Keratinocyte (primary cell): ENCODE measurements at regions not wholly inside any gene's neighbourhood (a gene's known extent, or its start where the extent isn't known, plus 50 kb on each side); places are given as distances from the start of the nearest gene placed in this dataset.

Source experiments
- DNase-seq: peaks from one replicate; pipeline ENCODE4 v3.0.0-alpha.2; 2011; ENCODE audit warnings: low read depth, missing footprints, low spot score
- FAIRE-seq: peaks from 2 replicates; lab custom pipeline; 2011; peaks lifted over from hg19 to GRCh38; lab: Jason Lieb, UNC
- H2AFZ ChIP-seq: 2 replicates; pipeline ENCODE4 v1.6.0; 2012; ENCODE audit warnings: low read length, control low read depth, inconsistent platforms; ENCODE audit not compliant: control insufficient read depth
- H3K27ac ChIP-seq: 2 replicates; pipeline ENCODE4 v1.5.1; 2011; ENCODE audit warnings: low read length; ENCODE audit not compliant: control insufficient read depth, insufficient read depth
- H3K27me3 ChIP-seq: 3 replicates; pipeline ENCODE4 v1.6.0; 2011; ENCODE audit warnings: low read length; ENCODE audit not compliant: control insufficient read depth, insufficient read depth; ENCODE audit errors: extremely low read depth
- H3K36me3 ChIP-seq, 2 experiments: 2 replicates in 1 of 2; 3 replicates in 1 of 2; pipeline ENCODE4 v1.5.1; 2011; ENCODE audit warnings: low read length in 2 of 2, mild to moderate bottlenecking in 1 of 2; ENCODE audit not compliant: control insufficient read depth in 2 of 2, insufficient read depth in 2 of 2; ENCODE audit errors: extremely low read depth in 1 of 2
- H3K4me1 ChIP-seq: 3 replicates; pipeline ENCODE4 v1.5.1; 2011; ENCODE audit warnings: low read length; ENCODE audit not compliant: control insufficient read depth, insufficient read depth; ENCODE audit errors: extremely low read depth
- H3K4me2 ChIP-seq: 3 replicates; pipeline ENCODE4 v1.6.0; 2011; ENCODE audit warnings: low read depth, low read length; ENCODE audit not compliant: control insufficient read depth, insufficient read depth; ENCODE audit errors: extremely low read depth
- H3K4me3 ChIP-seq, 3 experiments: fragments of 200-600 bp in 1 of 3; sonication (generic) in 1 of 3; 2 replicates in 2 of 3; 3 replicates in 1 of 3; pipeline ENCODE4 v1.5.1; 2011 to 2016; ENCODE audit warnings: low read length in 3 of 3, mild to moderate bottlenecking in 3 of 3, control low read depth in 2 of 3, inconsistent platforms in 1 of 3, low read depth in 1 of 3, mixed read lengths in 1 of 3, mixed run types in 1 of 3, moderate library complexity in 1 of 3; ENCODE audit not compliant: control insufficient read depth in 2 of 3, insufficient read depth in 2 of 3; ENCODE audit errors: extremely low read depth in 1 of 3
- H3K79me2 ChIP-seq: 2 replicates; pipeline ENCODE4 v1.6.0; 2012; ENCODE audit warnings: low read length; ENCODE audit not compliant: control insufficient read depth, insufficient read depth
- H3K9ac ChIP-seq: 3 replicates; pipeline ENCODE4 v1.6.0; 2011; ENCODE audit warnings: low read length; ENCODE audit not compliant: control insufficient read depth, insufficient read depth; ENCODE audit errors: extremely low read depth
- H3K9me1 ChIP-seq: 3 replicates; pipeline ENCODE4 v1.6.0; 2011; ENCODE audit warnings: low read length; ENCODE audit not compliant: control insufficient read depth, insufficient read depth; ENCODE audit errors: extremely low read depth
- H3K9me3 ChIP-seq: 2 replicates; pipeline ENCODE4 v1.5.1; 2012; ENCODE audit warnings: low read depth, low read length; ENCODE audit not compliant: control insufficient read depth
- H4K20me1 ChIP-seq: 3 replicates; pipeline ENCODE4 v1.6.0; 2011; ENCODE audit warnings: low read length; ENCODE audit not compliant: control insufficient read depth, insufficient read depth; ENCODE audit errors: extremely low read depth
- EZH2 ChIP-seq: IDR thresholded peaks from one replicate; pipeline ENCODE4 v1.6.1; 2012; ENCODE audit warnings: inconsistent platforms, mild to moderate bottlenecking, low read length, moderate library complexity
- dilution Hi-C: fragments of 300-500 bp; cut with MboI; formaldehyde crosslinking; loops from one replicate; pipeline ENCODE4 v1.7.0; 2020; ENCODE audit warnings: low sequenced_read_pairs; ENCODE audit not compliant: extremely low pct_ligation_motif_present
- TF ChIP-seq, protein P1 (sequence below), 3 experiments: IDR thresholded peaks in 1 of 3; conservative IDR thresholded peaks in 1 of 3; optimal IDR thresholded peaks in 1 of 3; 2 replicates in 2 of 3; 3 replicates in 1 of 3; pipeline versions ENCODE3 to v1.5.1; 2011; ENCODE audit warnings: low read length in 3 of 3, mild to moderate bottlenecking in 3 of 3, moderate library complexity in 2 of 3, control low read depth in 1 of 3, inconsistent platforms in 1 of 3; ENCODE audit not compliant: insufficient read depth in 2 of 3; ENCODE audit errors: extremely low read depth in 1 of 3

DNA sequence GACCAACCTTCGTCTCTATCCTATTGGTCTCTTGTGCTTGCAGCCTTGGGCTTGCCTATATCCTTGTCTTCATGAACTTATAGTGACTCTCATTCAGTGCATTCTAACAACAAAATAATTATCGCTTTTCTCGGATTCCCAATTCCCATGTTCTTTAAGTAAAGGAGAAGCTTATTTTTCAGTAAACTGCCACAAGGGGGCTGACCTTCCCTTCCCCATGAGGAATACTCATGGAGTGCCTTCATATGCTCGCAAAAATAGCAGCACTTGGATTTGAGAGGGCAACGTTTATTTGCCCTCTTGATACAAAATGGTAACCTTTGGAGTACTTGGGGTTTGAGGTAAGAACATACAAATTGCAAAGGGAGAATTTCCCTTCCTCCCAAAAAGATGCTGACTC is 183.2 kb upstream of the TENT5D start:
- Histone ChIP-seq H3K9me3 (peaks cover 1% of the 10 kb centered on the region), H3K27me3 (no peaks in the 10 kb centered on the region), H3K79me2 (no peaks in the 10 kb centered on the region), H3K9me1 (no peaks in the 10 kb centered on the region), H3K4me2 (no peak overlapping the region), H3K36me3 (no peaks in the 10 kb centered on the region), H3K4me1 (no peaks in the 10 kb centered on the region), H3K9ac (no peak overlapping the region), H3K27ac (no peak overlapping the region), H2AFZ (no peak overlapping the region), H4K20me1 (no peaks in the 10 kb centered on the region), H3K4me3 (no peak overlapping the region)
- DNase-seq = no peak
- FAIRE-seq = no peak
- no peak for TF ChIP-seq EZH2
- TF ChIP-seq, protein P1, sequence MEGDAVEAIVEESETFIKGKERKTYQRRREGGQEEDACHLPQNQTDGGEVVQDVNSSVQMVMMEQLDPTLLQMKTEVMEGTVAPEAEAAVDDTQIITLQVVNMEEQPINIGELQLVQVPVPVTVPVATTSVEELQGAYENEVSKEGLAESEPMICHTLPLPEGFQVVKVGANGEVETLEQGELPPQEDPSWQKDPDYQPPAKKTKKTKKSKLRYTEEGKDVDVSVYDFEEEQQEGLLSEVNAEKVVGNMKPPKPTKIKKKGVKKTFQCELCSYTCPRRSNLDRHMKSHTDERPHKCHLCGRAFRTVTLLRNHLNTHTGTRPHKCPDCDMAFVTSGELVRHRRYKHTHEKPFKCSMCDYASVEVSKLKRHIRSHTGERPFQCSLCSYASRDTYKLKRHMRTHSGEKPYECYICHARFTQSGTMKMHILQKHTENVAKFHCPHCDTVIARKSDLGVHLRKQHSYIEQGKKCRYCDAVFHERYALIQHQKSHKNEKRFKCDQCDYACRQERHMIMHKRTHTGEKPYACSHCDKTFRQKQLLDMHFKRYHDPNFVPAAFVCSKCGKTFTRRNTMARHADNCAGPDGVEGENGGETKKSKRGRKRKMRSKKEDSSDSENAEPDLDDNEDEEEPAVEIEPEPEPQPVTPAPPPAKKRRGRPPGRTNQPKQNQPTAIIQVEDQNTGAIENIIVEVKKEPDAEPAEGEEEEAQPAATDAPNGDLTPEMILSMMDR (optimal IDR thresholded peaks at IDR 0.05 in 1 of 3, IDR thresholded peaks at IDR 0.05 in 1 of 3, conservative IDR thresholded peaks at IDR 0.05 in 1 of 3; ENCODE audit: extremely low read depth in 1 of 3, insufficient read depth in 2 of 3, low read length in 3 of 3) = no peak
- dilution Hi-C loops = no loop called here

DNA sequence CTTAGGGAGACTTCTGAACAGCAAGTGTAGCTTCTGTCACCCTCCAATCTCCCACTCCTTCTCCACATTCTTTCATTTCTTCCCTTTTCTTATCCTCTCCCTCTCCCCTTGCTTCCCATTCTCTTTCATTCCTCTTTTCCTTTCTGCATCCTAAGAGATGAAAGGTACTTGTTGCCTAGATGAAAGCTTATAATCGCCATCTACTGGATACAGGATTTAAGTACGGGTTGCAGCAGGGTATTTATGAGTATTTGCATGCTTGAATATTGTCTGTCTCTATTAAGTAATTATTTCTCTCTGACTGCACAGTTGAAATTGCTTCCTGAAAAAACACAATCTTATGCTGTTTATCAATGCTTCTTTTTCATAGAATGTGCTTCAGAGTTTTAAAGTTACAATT is 174.0 kb upstream of the TENT5D start:
- Histone ChIP-seq H2AFZ (no peak overlapping the region), H3K4me2 (no peak overlapping the region), H3K27ac (no peak overlapping the region), H3K4me1 (no peaks in the 10 kb centered on the region), H3K9me3 (no peaks in the 10 kb centered on the region), H3K27me3 (no peaks in the 10 kb centered on the region), H3K9ac (no peak overlapping the region), H4K20me1 (no peaks in the 10 kb centered on the region), H3K9me1 (no peaks in the 10 kb centered on the region), H3K36me3 (no peaks in the 10 kb centered on the region), H3K79me2 (no peaks in the 10 kb centered on the region), H3K4me3 (no peak overlapping the region)
- DNase-seq (no peak), FAIRE-seq (no peak)
- dilution Hi-C loops = no loop called here
- TF ChIP-seq, protein P1 (optimal IDR thresholded peaks at IDR 0.05 in 1 of 3, IDR thresholded peaks at IDR 0.05 in 1 of 3, conservative IDR thresholded peaks at IDR 0.05 in 1 of 3; ENCODE audit: extremely low read depth in 1 of 3, insufficient read depth in 2 of 3, low read length in 3 of 3) = peak in 1 of 3 experiments; percentile 8
- no peak for TF ChIP-seq EZH2
